ENCODE measurements at regions not wholly inside any gene's neighbourhood (a gene's known extent, or its start where the extent isn't known, plus 50 kb on each side); places are given as distances from the start of the nearest gene placed in this dataset.
"Not testable (repeated sequence)": the region's sequence is repeated elsewhere in the genome, so short reads cannot be mapped to it uniquely, and the experiment has no call there.

DNA sequence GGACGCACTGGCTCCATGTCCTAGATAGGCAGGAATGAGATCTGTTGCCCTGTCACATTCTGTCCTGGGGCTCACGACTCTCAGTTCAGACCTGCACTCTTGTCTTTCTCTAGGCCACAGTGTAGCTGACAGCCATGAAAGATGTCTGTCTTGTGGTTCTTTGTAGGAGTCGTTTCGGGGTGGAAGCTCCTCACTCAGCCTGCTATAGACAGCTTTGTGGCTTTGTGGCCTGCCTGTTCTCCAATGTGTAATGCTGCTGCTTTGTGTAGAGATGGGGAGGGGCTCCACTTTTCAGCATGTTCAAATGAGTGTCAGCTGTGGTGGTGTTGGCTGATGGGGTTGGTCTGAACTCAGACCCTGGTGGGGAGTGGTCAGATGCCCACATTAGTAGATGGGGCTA lies 410.7 kb downstream of the ACTR3B start:
- FAIRE-seq: no peak
- no peak for DNase-seq (ENCODE audit: insufficient read length, low spot score)

DNA sequence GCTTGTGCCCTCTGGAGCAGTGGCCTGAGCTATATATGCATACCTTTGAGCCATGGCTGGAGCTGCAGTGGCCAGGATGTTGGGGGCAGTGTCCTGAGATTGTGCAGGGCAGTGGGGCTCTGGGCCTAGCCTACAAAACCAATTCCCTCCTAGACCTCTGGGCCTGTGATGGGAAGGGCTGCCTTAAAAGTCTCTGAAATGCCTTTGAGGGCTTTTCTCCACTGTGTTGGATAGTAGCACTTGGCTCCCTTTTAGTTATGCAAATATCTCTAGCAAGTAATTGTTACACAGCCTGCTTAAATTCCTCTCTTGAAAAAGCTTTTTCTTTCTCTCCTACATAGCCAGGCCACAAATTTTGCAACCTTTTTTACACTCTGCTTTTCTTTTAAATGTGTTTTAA lies 426.4 kb downstream of the ACTR3B start:
- DNase-seq (ENCODE audit: insufficient read length, low spot score) (no peak), FAIRE-seq (no peak)

GRCh38 chr7:153188161-153188560 lies 428.6 kb downstream of the ACTR3B start:
- DNase-seq (ENCODE audit: insufficient read length, low spot score) (no peak), FAIRE-seq (no peak)

GRCh38 chr7:153188630-153189029 lies 429.1 kb downstream of the ACTR3B start:
- no peak for FAIRE-seq
- no peak for DNase-seq (ENCODE audit: insufficient read length, low spot score)

GRCh38 chr7:153190452-153190851 lies 430.9 kb downstream of the ACTR3B start:
- FAIRE-seq (no peak), DNase-seq (ENCODE audit: insufficient read length, low spot score) (no peak)

DNA sequence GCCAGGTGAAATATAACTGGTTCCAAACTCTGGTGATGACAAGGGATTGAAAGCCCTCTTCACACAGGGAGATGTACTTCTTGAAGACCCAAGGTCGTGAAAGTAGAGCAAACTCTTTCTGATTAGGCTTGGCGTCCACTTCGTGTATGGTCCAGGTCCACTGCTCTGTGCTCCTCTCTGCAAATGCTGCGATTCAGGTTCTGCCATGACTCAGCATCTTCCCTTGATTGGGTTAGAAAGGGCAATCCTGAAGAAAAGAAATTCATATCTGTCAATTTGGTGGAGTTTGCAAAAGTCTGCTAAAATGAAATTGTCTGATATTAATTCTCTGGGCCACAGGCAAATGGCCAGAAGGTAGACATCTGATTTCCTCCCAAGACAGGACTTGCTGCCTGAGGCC lies 431.4 kb downstream of the ACTR3B start:
- DNase-seq (ENCODE audit: insufficient read length, low spot score): no peak
- FAIRE-seq: no peak

- DNase-seq (ENCODE audit: insufficient read length, low spot score) (no peak), FAIRE-seq (no peak)
These were observed 433.6 kb downstream of the ACTR3B start for GRCh38 chr7:153193144-153193595.

- DNase-seq (ENCODE audit: insufficient read length, low spot score): no peak
- no peak for FAIRE-seq
These were observed 457.5 kb downstream of the ACTR3B start for GRCh38 chr7:153217032-153217431.

DNA sequence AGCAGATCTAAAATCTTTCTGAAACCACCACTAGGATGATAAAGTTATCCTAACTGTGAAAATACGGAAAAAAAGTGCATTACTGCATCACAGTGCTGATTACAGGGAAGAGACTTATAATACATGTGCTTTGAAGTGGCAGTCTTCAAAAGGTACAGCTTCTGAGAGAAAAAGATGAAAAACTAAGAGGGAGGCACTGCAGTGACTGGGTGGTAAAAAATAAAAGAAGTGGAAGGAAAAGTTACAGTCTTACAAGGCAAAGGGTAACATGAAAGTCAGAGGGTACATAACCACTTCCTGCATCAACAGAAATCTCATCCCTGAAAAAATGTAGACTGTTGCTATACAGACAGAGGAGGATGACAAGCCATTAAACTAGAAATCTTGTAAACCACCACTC lies 465.3 kb downstream of the ACTR3B start:
- DNase-seq (ENCODE audit: insufficient read length, low spot score): no peak
- FAIRE-seq: no peak

GRCh38 chr7:153245136-153245535 lies 485.6 kb downstream of the ACTR3B start:
- not testable (repeated sequence) for DNase-seq (ENCODE audit: insufficient read length, low spot score); FAIRE-seq

DNA sequence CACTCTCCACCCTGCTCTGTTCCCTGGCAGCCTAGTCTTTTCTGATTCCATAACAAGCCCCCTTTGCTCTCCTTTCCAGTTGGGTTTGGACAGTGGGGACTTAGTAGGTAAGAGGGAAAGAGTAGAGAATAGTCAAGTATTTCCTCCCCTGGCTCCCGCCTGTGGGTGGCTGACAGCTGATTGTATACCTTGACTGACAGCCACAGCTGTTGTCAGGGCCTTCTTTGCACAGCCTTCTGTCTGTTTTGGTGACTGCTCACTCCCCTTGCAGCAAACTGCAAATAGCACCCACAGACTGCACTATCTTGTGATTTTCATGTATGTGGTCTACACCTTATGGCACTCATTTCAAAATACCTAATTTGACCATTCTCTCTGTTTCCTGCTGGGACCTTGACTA lies 486.3 kb downstream of the ACTR3B start:
- DNase-seq (ENCODE audit: insufficient read length, low spot score) (no peak), FAIRE-seq (no peak)

- DNase-seq (ENCODE audit: insufficient read length, low spot score) (no peak), FAIRE-seq (no peak)
These were observed 488.4 kb downstream of the ACTR3B start for GRCh38 chr7:153247926-153248325.

GRCh38 chr7:153258686-153259085 lies 499.1 kb downstream of the ACTR3B start:
- no peak for DNase-seq (ENCODE audit: insufficient read length, low spot score)

DNA sequence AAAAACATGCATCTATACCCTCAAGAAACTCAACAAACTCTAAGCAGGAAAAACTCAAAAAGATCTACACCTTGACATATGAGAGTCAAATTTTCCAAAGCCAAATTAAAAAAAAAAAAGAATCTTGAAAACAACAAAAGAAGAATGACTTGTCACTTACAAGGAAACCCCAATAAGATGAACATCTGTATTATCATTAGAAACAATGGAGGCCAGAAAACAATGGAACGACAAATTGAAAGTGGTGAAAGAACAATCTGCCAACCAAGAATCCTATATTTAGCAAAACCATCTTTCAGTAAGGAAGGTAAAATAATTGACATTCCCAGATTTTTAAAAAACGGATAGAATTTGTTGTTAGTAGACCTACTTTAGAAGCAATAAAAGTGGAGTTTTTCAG lies 516.8 kb downstream of the ACTR3B start:
- DNase-seq (ENCODE audit: insufficient read length, low spot score) (no peak), FAIRE-seq (no peak)

More at GRCh38 chr7:153258686-153259085, 499.1 kb downstream of the ACTR3B start:
- no peak for FAIRE-seq

GRCh38 chr7:153286763-153287162 lies 527.2 kb downstream of the ACTR3B start:
- no peak for DNase-seq (ENCODE audit: insufficient read length, low spot score)
- no peak for FAIRE-seq

GRCh38 chr7:153290066-153290465 lies 530.5 kb downstream of the ACTR3B start:
- DNase-seq (ENCODE audit: insufficient read length, low spot score) (no peak), FAIRE-seq (no peak)

GRCh38 chr7:153297141-153297540 lies 537.6 kb downstream of the ACTR3B start:
- no peak for DNase-seq (ENCODE audit: insufficient read length, low spot score)
- FAIRE-seq: no peak

DNA sequence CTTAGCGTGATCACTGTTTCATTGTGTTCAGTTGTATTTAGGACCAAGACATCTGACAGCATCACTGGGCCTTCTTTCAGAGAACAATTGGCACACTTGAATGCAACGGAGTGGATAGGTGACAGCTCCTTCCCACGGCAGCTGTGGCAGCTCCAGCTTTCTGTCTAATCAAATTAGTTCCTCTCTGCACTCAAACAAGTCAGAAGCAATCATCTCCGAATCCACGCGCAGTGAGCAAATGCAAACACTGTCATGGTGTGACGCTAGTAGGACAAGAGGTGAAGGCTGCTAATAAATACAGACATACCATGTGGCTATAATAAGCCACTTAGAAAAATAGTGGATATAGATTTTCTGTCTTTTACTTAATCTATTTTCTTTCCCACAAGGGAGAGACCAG lies 542.4 kb downstream of the ACTR3B start:
- DNase-seq (ENCODE audit: insufficient read length, low spot score) (no peak), FAIRE-seq (no peak)

- DNase-seq (ENCODE audit: insufficient read length, low spot score): no peak
- no peak for FAIRE-seq
These were observed 560.5 kb downstream of the ACTR3B start for GRCh38 chr7:153320005-153320404.

DNA sequence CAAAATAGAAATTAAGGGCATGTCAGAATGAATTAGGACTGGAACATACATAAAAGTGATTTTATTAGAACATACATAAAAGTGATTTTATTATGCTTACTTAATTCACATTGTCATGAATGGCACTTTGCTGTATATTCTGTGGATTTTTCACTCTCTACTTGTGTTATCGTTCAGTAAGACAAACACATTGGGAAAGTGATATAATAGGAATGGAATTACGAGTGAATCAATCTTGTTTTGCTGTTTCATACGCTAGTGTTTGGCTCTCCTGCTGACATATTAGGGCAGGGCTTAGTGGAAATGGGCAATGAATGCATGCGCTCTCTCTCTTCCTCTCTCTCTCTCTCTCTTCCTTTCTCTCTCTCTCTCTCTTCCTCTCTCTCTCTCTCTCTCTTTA lies 561.1 kb downstream of the ACTR3B start:
- DNase-seq (ENCODE audit: insufficient read length, low spot score) (no peak), FAIRE-seq (no peak)

- DNase-seq (ENCODE audit: insufficient read length, low spot score): no peak
- no peak for FAIRE-seq
These were observed 563.4 kb downstream of the ACTR3B start for GRCh38 chr7:153322991-153323390.

DNA sequence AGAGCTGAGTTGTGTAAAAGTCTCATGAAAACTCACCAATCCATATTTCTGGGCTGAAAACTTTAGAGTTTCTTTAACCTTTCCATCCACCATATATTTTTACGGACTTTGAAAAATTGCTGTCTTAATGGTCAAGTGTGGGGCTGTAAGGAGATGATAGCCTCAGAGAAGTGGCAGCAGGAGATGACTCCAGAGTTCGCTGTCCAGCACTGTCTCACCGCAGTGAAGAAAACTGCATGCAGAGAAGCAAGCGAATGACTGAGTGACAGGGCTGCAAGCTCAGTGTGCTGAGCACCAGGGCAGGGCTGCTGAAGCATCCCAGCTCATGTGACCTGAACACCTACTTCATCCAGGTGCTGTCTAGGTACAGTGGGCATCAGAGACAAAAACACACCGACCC lies 564.5 kb downstream of the ACTR3B start:
- FAIRE-seq (no peak), DNase-seq (ENCODE audit: insufficient read length, low spot score) (no peak)

- DNase-seq (ENCODE audit: insufficient read length, low spot score) (no peak), FAIRE-seq (no peak)
These were observed 568.1 kb downstream of the ACTR3B start for GRCh38 chr7:153327683-153328082.

DNA sequence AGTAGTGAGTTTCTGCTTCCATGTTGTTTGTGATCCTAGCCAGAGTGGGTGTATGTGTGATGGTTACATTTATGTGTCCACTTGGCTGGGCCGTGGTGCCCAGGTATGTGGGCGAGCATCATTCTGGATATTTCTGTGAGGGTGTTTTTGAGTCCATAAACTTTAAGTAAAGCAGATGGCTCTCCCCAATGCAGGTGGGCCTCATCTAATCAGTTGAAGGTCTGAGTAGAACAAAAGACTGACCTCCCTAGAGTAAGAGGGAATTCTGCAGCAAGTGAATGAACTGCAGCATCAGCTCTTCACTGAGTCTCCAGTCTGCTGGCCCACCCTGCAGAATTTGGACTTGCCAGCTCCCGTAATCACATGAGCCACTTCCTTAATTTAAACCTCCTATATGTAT lies 571.9 kb downstream of the ACTR3B start:
- no peak for DNase-seq (ENCODE audit: insufficient read length, low spot score)
- no peak for FAIRE-seq

All from GM19239 (cell line).